HCT116 (cell line): ENCODE measurements at regions not wholly inside any gene's neighbourhood (a gene's known extent, or its start where the extent isn't known, plus 50 kb on each side); places are given as distances from the start of the nearest gene placed in this dataset.

Experiments used
- ATAC-seq: fragments of 200-7000 bp; cut with Tn5 transposase; 2 replicates; pipeline ENCODE4 v1.9.1; 2020; ENCODE audit warnings: mild to moderate bottlenecking, moderate library complexity
- BruUV-seq: library from RNA; stranded (reverse); fragments of 400-500 nt; replicated peaks from 2 replicates; lab custom pipeline; 2021; lab: Mats Ljungman, UMichigan
- CTCF ChIA-PET: fragments of 300-600 bp; sonication (Branson Sonifier 250); formaldehyde crosslinking; loops from one replicate; lab custom pipeline; 2021; ENCODE audit warnings: antibody characterized with exemption; lab: Charles Lee
- POLR2A ChIA-PET: fragments of 300-600, 350-600 bp; sonication (Branson Sonifier 250); formaldehyde crosslinking; loops from one replicate; lab custom pipeline; 2021; ENCODE audit warnings: antibody characterized with exemption; lab: Charles Lee
- RAD21 ChIA-PET, 2 experiments: fragments of 300-600 bp; sonication (Branson Sonifier 250); formaldehyde crosslinking; loops; one replicate each; lab custom pipeline; 2023; ENCODE audit warnings: low total read pairs in 2 of 2; ENCODE audit not compliant: uncharacterized antibody in 2 of 2, unreplicated experiment in 2 of 2, low non-redundant PET in 1 of 2; lab: Charles Lee
- DNase-seq: peaks from one replicate; pipeline ENCODE4 v3.0.0-alpha.2; 2010; ENCODE audit warnings: low read depth, low spot score
- H2AFZ ChIP-seq: fragments of 200-600 bp; shearing (Covaris generic), sonication (generic); 2 replicates; pipeline ENCODE4 v1.6.1; 2017; ENCODE audit warnings: low read depth, mixed run types, mixed read lengths, antibody characterized with exemption, low read length; ENCODE audit not compliant: poor library complexity, severe bottlenecking
- H3K27ac ChIP-seq: 2 replicates; pipeline ENCODE4 v1.5.1; 2012; ENCODE audit warnings: low read depth, low read length
- H3K27me3 ChIP-seq: fragments of 200-600 bp; sonication (generic); 2 replicates; pipeline ENCODE4 v1.6.1; 2016; ENCODE audit warnings: mixed run types, low read length, mixed read lengths; ENCODE audit not compliant: insufficient read depth
- H3K36me3 ChIP-seq, 2 experiments: fragments of 200-500 bp in 1 of 2; fragments of 200-600 bp in 1 of 2; sonication (Bioruptor generic) in 1 of 2; sonication (generic) in 1 of 2; 2 replicates each; pipeline versions ENCODE4 v1.5.1 to v1.6.1; 2014 to 2016; ENCODE audit warnings: low read length in 2 of 2, inconsistent platforms in 1 of 2, mixed read lengths in 1 of 2, mixed run types in 1 of 2; ENCODE audit not compliant: insufficient read depth in 2 of 2, control insufficient read depth in 1 of 2
- H3K4me1 ChIP-seq, 2 experiments: fragments of 200-600 bp in 1 of 2; sonication (generic) in 1 of 2; 2 replicates each; pipeline versions ENCODE4 v1.5.1 to v1.6.1; 2012 to 2017; ENCODE audit warnings: low read length in 2 of 2, inconsistent platforms in 1 of 2, mild to moderate bottlenecking in 1 of 2, mixed read lengths in 1 of 2, mixed run types in 1 of 2, moderate library complexity in 1 of 2; ENCODE audit not compliant: insufficient read depth in 2 of 2, control insufficient read depth in 1 of 2
- H3K4me2 ChIP-seq: fragments of 200-600 bp; sonication (generic); 2 replicates; pipeline ENCODE4 v1.6.1; 2017; ENCODE audit warnings: mixed run types, low read length, mixed read lengths
- H3K4me3 ChIP-seq, 2 experiments: fragments of 200-600 bp in 1 of 2; sonication (generic) in 1 of 2; replicated peaks in 1 of 2; 2 replicates each; pipeline ENCODE4 v1.5.1; 2011 to 2016; ENCODE audit warnings: low read length in 2 of 2, control low read depth in 1 of 2, low read depth in 1 of 2, mild to moderate bottlenecking in 1 of 2, mixed read lengths in 1 of 2, mixed run types in 1 of 2
- H3K79me2 ChIP-seq: fragments of 200-600 bp; sonication (generic); 2 replicates; pipeline ENCODE4 v1.6.1; 2017; ENCODE audit warnings: mild to moderate bottlenecking, mixed run types, low read length, moderate library complexity, mixed read lengths; ENCODE audit not compliant: insufficient read depth
- H3K9ac ChIP-seq: fragments of 200-600 bp; sonication (generic); 2 replicates; pipeline ENCODE4 v1.6.1; 2016; ENCODE audit warnings: low read length, mixed read lengths
- H3K9me2 ChIP-seq: fragments of 200-600 bp; sonication (generic), shearing (Covaris generic); 2 replicates; pipeline ENCODE4 v1.6.1; 2017; ENCODE audit warnings: mixed run types, mild to moderate bottlenecking, moderate library complexity; ENCODE audit not compliant: insufficient read depth
- H3K9me3 ChIP-seq, 2 experiments: fragments of 200-500 bp in 1 of 2; fragments of 200-600 bp in 1 of 2; sonication (Bioruptor generic) in 1 of 2; sonication (generic) in 1 of 2; 2 replicates each; pipeline ENCODE4 v1.6.1; 2014 to 2017; ENCODE audit warnings: low read length in 2 of 2, mixed read lengths in 2 of 2, inconsistent platforms in 1 of 2, low read depth in 1 of 2, mild to moderate bottlenecking in 1 of 2, mixed run types in 1 of 2, moderate library complexity in 1 of 2; ENCODE audit not compliant: control insufficient read depth in 1 of 2, insufficient read depth in 1 of 2
- H4K20me1 ChIP-seq: fragments of 200-600 bp; sonication (generic), shearing (Covaris generic); 2 replicates; pipeline ENCODE4 v1.6.1; 2017; ENCODE audit warnings: mixed run types, mild to moderate bottlenecking, moderate library complexity; ENCODE audit not compliant: insufficient read depth
- CBX3 ChIP-seq: IDR thresholded peaks from 2 replicates; pipeline ENCODE4 v1.6.1; 2012; ENCODE audit warnings: low read depth
- CEBPB ChIP-seq: IDR thresholded peaks from 2 replicates; pipeline ENCODE4 v1.6.1; 2012; ENCODE audit warnings: low read depth
- EGR1 ChIP-seq: IDR thresholded peaks from 2 replicates; pipeline ENCODE4 v1.6.1; 2012; ENCODE audit warnings: low read depth
- EZH2 ChIP-seq: fragments of 200-600 bp; sonication (generic); IDR thresholded peaks from 2 replicates; pipeline ENCODE4 v1.6.1; 2017; ENCODE audit warnings: antibody characterized with exemption, mixed run types
- FOSL1 ChIP-seq: IDR thresholded peaks from 2 replicates; pipeline ENCODE4 v1.6.1; 2012; ENCODE audit warnings: low read depth
- JUND ChIP-seq: IDR thresholded peaks from 2 replicates; pipeline ENCODE4 v1.6.1; 2012
- POLR2AphosphoS5 ChIP-seq: IDR thresholded peaks from 2 replicates; pipeline ENCODE4 v1.6.1; 2011; ENCODE audit warnings: mild to moderate bottlenecking, low read depth, low read length, moderate library complexity
- SIN3A ChIP-seq: IDR thresholded peaks from 2 replicates; pipeline ENCODE4 v1.6.1; 2012; ENCODE audit warnings: low read depth
- SRF ChIP-seq: IDR thresholded peaks from 2 replicates; pipeline ENCODE4 v1.6.1; 2012; ENCODE audit warnings: low read depth
- TCF7L2 ChIP-seq: IDR thresholded peaks from 2 replicates; pipeline ENCODE4 v1.7.0; 2011; ENCODE audit warnings: borderline replicate concordance, inconsistent platforms; ENCODE audit not compliant: insufficient read depth, insufficient read length; ENCODE audit errors: extremely low read depth
- YY1 ChIP-seq: IDR thresholded peaks from 2 replicates; pipeline ENCODE4 v1.6.1; 2011; ENCODE audit warnings: low read length, low read depth, moderate library complexity, mild to moderate bottlenecking; ENCODE audit not compliant: insufficient replicate concordance; ENCODE audit errors: extremely low read depth
- ZFX ChIP-seq: fragments of 450-650 bp; IDR thresholded peaks from 2 replicates; pipeline ENCODE4 v1.6.1; 2017
- intact Hi-C: fragments of 100-400 bp; cut with micrococcal nuclease; formaldehyde crosslinking; loops from 2 replicates; pipeline ENCODE4 v1.10.0; 2022
- TF ChIP-seq, protein P1 (sequence below), 3 experiments: fragments of 200-600 bp in 1 of 3; sonication (generic) in 1 of 3; IDR thresholded peaks in 2 of 3; conservative IDR thresholded peaks in 1 of 3; 2 replicates each; pipeline ENCODE4 v1.5.1; 2012 to 2017; ENCODE audit warnings: low read depth in 2 of 3, low read length in 2 of 3, antibody characterized with exemption in 1 of 3, borderline replicate concordance in 1 of 3, control low read depth in 1 of 3, mild to moderate bottlenecking in 1 of 3, mixed read lengths in 1 of 3, mixed run types in 1 of 3, moderate library complexity in 1 of 3; ENCODE audit not compliant: insufficient read depth in 1 of 3
- TF ChIP-seq, protein P2 (sequence below): IDR thresholded peaks from 2 replicates; pipeline ENCODE4 v1.6.1; 2012; ENCODE audit warnings: low read depth
- TF ChIP-seq, protein P3 (sequence below): IDR thresholded peaks from 2 replicates; pipeline ENCODE4 v1.6.1; 2012
- TF ChIP-seq, protein P4 (sequence below): IDR thresholded peaks from 2 replicates; pipeline ENCODE4 v1.6.1; 2011; ENCODE audit warnings: mild to moderate bottlenecking, low read length, moderate library complexity; ENCODE audit not compliant: insufficient replicate concordance; ENCODE audit errors: extremely low read depth
- TF ChIP-seq, protein P5 (sequence below): IDR thresholded peaks from 2 replicates; pipeline ENCODE4 v1.6.1; 2012

DNA sequence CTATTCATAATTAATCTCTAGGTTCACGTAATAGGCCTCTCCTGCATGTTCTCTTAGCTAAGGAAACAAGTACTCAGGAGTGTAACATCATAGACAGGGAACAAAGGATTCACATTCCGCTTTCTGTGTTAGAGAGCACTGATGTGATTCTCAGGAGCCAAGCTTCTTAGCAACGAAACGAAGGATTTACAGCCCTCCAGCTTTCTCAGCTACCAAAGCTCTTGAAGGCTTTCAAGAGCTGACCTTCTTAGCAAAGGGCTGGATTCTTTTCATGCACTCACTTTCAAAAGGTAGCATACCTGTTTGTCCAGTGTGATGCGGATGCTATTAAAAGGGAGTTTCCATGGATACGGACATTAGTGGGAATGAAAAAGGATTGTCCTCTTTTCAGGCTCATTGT, 107.4 kb downstream of the TUSC1 start:
- POLR2A ChIA-PET = no interaction called here
- H3K9me2 ChIP-seq = no peaks in the 10 kb centered on the region
- CTCF ChIA-PET = no interaction called here
- intact Hi-C loops = no loop called here
- H4K20me1 ChIP-seq = no peaks in the 10 kb centered on the region
- H3K4me3 ChIP-seq = no peak overlapping the region
- no peaks in the 10 kb centered on the region for H3K79me2 ChIP-seq
- ATAC-seq = no peak
- H3K4me2 ChIP-seq = no peak overlapping the region
- no peak for DNase-seq
- no peak overlapping the region for H3K27ac ChIP-seq
- RAD21 ChIA-PET = no interaction called here
- no TSS peak for BruUV-seq
- no peaks in the 10 kb centered on the region for H3K27me3 ChIP-seq
- no peaks in the 10 kb centered on the region for H3K36me3 ChIP-seq
- H3K9ac ChIP-seq = no peak overlapping the region
- no peak overlapping the region for H2AFZ ChIP-seq
- no peaks in the 10 kb centered on the region for H3K4me1 ChIP-seq
- TF ChIP-seq, protein P1, sequence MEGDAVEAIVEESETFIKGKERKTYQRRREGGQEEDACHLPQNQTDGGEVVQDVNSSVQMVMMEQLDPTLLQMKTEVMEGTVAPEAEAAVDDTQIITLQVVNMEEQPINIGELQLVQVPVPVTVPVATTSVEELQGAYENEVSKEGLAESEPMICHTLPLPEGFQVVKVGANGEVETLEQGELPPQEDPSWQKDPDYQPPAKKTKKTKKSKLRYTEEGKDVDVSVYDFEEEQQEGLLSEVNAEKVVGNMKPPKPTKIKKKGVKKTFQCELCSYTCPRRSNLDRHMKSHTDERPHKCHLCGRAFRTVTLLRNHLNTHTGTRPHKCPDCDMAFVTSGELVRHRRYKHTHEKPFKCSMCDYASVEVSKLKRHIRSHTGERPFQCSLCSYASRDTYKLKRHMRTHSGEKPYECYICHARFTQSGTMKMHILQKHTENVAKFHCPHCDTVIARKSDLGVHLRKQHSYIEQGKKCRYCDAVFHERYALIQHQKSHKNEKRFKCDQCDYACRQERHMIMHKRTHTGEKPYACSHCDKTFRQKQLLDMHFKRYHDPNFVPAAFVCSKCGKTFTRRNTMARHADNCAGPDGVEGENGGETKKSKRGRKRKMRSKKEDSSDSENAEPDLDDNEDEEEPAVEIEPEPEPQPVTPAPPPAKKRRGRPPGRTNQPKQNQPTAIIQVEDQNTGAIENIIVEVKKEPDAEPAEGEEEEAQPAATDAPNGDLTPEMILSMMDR (IDR thresholded peaks at IDR 0.05 in 2 of 3, conservative IDR thresholded peaks at IDR 0.05 in 1 of 3; ENCODE audit: borderline replicate concordance in 1 of 3, insufficient read depth in 1 of 3, low read depth in 2 of 3, low read length in 2 of 3) = no peak
- no peak for TF ChIP-seq TCF7L2
- TF ChIP-seq SIN3A = no peak
- TF ChIP-seq, protein P2, sequence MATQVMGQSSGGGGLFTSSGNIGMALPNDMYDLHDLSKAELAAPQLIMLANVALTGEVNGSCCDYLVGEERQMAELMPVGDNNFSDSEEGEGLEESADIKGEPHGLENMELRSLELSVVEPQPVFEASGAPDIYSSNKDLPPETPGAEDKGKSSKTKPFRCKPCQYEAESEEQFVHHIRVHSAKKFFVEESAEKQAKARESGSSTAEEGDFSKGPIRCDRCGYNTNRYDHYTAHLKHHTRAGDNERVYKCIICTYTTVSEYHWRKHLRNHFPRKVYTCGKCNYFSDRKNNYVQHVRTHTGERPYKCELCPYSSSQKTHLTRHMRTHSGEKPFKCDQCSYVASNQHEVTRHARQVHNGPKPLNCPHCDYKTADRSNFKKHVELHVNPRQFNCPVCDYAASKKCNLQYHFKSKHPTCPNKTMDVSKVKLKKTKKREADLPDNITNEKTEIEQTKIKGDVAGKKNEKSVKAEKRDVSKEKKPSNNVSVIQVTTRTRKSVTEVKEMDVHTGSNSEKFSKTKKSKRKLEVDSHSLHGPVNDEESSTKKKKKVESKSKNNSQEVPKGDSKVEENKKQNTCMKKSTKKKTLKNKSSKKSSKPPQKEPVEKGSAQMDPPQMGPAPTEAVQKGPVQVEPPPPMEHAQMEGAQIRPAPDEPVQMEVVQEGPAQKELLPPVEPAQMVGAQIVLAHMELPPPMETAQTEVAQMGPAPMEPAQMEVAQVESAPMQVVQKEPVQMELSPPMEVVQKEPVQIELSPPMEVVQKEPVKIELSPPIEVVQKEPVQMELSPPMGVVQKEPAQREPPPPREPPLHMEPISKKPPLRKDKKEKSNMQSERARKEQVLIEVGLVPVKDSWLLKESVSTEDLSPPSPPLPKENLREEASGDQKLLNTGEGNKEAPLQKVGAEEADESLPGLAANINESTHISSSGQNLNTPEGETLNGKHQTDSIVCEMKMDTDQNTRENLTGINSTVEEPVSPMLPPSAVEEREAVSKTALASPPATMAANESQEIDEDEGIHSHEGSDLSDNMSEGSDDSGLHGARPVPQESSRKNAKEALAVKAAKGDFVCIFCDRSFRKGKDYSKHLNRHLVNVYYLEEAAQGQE = no peak
- TF ChIP-seq, protein P3, sequence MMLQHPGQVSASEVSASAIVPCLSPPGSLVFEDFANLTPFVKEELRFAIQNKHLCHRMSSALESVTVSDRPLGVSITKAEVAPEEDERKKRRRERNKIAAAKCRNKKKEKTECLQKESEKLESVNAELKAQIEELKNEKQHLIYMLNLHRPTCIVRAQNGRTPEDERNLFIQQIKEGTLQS = no peak
- no peak for TF ChIP-seq CEBPB
- no peak for TF ChIP-seq POLR2AphosphoS5
- TF ChIP-seq, protein P4, sequence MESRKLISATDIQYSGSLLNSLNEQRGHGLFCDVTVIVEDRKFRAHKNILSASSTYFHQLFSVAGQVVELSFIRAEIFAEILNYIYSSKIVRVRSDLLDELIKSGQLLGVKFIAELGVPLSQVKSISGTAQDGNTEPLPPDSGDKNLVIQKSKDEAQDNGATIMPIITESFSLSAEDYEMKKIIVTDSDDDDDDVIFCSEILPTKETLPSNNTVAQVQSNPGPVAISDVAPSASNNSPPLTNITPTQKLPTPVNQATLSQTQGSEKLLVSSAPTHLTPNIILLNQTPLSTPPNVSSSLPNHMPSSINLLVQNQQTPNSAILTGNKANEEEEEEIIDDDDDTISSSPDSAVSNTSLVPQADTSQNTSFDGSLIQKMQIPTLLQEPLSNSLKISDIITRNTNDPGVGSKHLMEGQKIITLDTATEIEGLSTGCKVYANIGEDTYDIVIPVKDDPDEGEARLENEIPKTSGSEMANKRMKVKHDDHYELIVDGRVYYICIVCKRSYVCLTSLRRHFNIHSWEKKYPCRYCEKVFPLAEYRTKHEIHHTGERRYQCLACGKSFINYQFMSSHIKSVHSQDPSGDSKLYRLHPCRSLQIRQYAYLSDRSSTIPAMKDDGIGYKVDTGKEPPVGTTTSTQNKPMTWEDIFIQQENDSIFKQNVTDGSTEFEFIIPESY = no peak
- TF ChIP-seq FOSL1 = no peak
- no peak for TF ChIP-seq EGR1
- no peak for TF ChIP-seq JUND
- TF ChIP-seq EZH2 = no peak
- no peak for TF ChIP-seq SRF
- no peak for TF ChIP-seq CBX3
- no peak for TF ChIP-seq ZFX
- TF ChIP-seq, protein P5, sequence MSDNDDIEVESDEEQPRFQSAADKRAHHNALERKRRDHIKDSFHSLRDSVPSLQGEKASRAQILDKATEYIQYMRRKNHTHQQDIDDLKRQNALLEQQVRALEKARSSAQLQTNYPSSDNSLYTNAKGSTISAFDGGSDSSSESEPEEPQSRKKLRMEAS = no peak
- no peak for TF ChIP-seq YY1
- H3K9me3 ChIP-seq = peaks cover 20 to 26% of the 10 kb centered on the region in 2 experiments; a peak in 3 of 4 replicates
